Stimulated activated CD4-positive, alpha-beta T cell treated with anti-CD3 and anti-CD28 coated beads, Interleukin-2, amount 100 ng/mL, for 24 hours (primary cell): ENCODE measurements at regions not wholly inside any gene's neighbourhood (a gene's known extent, or its start where the extent isn't known, plus 50 kb on each side); places are given as distances from the start of the nearest gene placed in this dataset.
"Not testable (repeated sequence)": the region's sequence is repeated elsewhere in the genome, so short reads cannot be mapped to it uniquely, and the experiment has no call there.

Experiments
- DNase-seq, 2 donors: peaks; one replicate each; pipeline ENCODE4 v3.0.0-alpha.2; 2020

- DNase-seq = no peak
Measured at GRCh38 chr14:23694949-23695663, 58.9 kb downstream of the DHRS2 start.

GRCh38 chr14:23695664-23695999 is 59.5 kb downstream of the DHRS2 start:
- no peak for DNase-seq

- DNase-seq = no peak
Measured at GRCh38 chr14:23696701-23697239, 60.6 kb downstream of the DHRS2 start.

- no peak for DNase-seq
Measured at GRCh38 chr14:23697680-23698079, 61.5 kb downstream of the DHRS2 start.

- DNase-seq = no peak
Measured at GRCh38 chr14:23702656-23703426, 66.7 kb downstream of the DHRS2 start.

GRCh38 chr14:23704890-23705289 is 68.7 kb downstream of the DHRS2 start:
- DNase-seq = no peak

GRCh38 chr14:23707415-23707814 is 71.3 kb downstream of the DHRS2 start:
- DNase-seq = no peak

- no peak for DNase-seq
Measured at GRCh38 chr14:23708343-23708742, 72.2 kb downstream of the DHRS2 start.

GRCh38 chr14:23709923-23710322 is 73.8 kb downstream of the DHRS2 start:
- DNase-seq = no peak

- no peak for DNase-seq
Measured at GRCh38 chr14:23712287-23712686, 76.1 kb downstream of the DHRS2 start.

- DNase-seq = no peak
Measured at GRCh38 chr14:23719225-23719985, 83.2 kb downstream of the DHRS2 start.

- no peak for DNase-seq
Measured at GRCh38 chr14:23722675-23723074, 86.5 kb downstream of the DHRS2 start.

- no peak for DNase-seq
Measured at GRCh38 chr14:23723911-23724310, 87.7 kb downstream of the DHRS2 start.

GRCh38 chr14:23725528-23725927 is 89.4 kb downstream of the DHRS2 start:
- no peak for DNase-seq

- no peak for DNase-seq
Measured at GRCh38 chr14:23725980-23726710, 90.0 kb downstream of the DHRS2 start.

GRCh38 chr14:23727566-23728335 is 91.6 kb downstream of the DHRS2 start:
- no peak for DNase-seq

- DNase-seq = no peak
Measured at GRCh38 chr14:23728791-23729190, 92.6 kb downstream of the DHRS2 start.

GRCh38 chr14:23729720-23730387 is 93.7 kb downstream of the DHRS2 start:
- DNase-seq = no peak

GRCh38 chr14:23735394-23735793 is 99.2 kb downstream of the DHRS2 start:
- no peak for DNase-seq

- not testable (repeated sequence) for DNase-seq
Measured at GRCh38 chr14:23744368-23744767, 108.2 kb downstream of the DHRS2 start.

- no peak for DNase-seq
Measured at GRCh38 chr14:23750357-23750756, 114.2 kb downstream of the DHRS2 start.
